ENCODE measurements at regions not wholly inside any gene's neighbourhood (a gene's known extent, or its start where the extent isn't known, plus 50 kb on each side); places are given as distances from the start of the nearest gene placed in this dataset.

GRCh38 chr5:112063856-112064255 is 306.9 kb upstream of the NREP start:
- 68% methylated on average over 1 of the region's 1 CpG for WGBS
- DNase-seq (ENCODE audit: low spot score), result no peak
- Histone ChIP-seq H3K36me3 (no peaks in the 10 kb centered on the region), H3K4me3 (no peak overlapping the region), H3K27ac (no peak overlapping the region), H3K4me1 (replicated peaks) (no peaks in the 10 kb centered on the region), H3K9me3 (no peaks in the 10 kb centered on the region), H3K27me3 (replicated peaks; ENCODE audit: insufficient read depth) (no peaks in the 10 kb centered on the region)
- TF ChIP-seq CTCF (IDR thresholded peaks at IDR 0.05) (no peak), POLR2AphosphoS5 (IDR thresholded peaks at IDR 0.05) (no peak), POLR2A (IDR thresholded peaks at IDR 0.05) (no peak)
- intact Hi-C loops (cut with DNase I), result no loop called here

GRCh38 chr5:112063191-112063590 is 306.2 kb upstream of the NREP start:
- no peaks in the 10 kb centered on the region for H3K27me3 ChIP-seq (replicated peaks; ENCODE audit: insufficient read depth)
- no peaks in the 10 kb centered on the region for H3K36me3 ChIP-seq
- H3K9me3 ChIP-seq, result no peaks in the 10 kb centered on the region
- H3K27ac ChIP-seq, result no peak overlapping the region
- no peak for DNase-seq (ENCODE audit: low spot score)
- no peak overlapping the region for H3K4me3 ChIP-seq
- intact Hi-C loops (cut with DNase I), result no loop called here
- 85% methylated on average over 2 of the region's 2 CpGs for WGBS
- TF ChIP-seq CTCF (IDR thresholded peaks at IDR 0.05), result no peak
- no peak for TF ChIP-seq POLR2AphosphoS5 (IDR thresholded peaks at IDR 0.05)
- no peak for TF ChIP-seq POLR2A (IDR thresholded peaks at IDR 0.05)
- H3K4me1 ChIP-seq (replicated peaks), result no peaks in the 10 kb centered on the region

GRCh38 chr5:112062181-112062580 is 305.2 kb upstream of the NREP start:
- H3K36me3 ChIP-seq, result no peaks in the 10 kb centered on the region
- no peak overlapping the region for H3K27ac ChIP-seq
- DNase-seq (ENCODE audit: low spot score), result no peak
- WGBS, result 92% methylated on average over 2 of the region's 2 CpGs
- H3K9me3 ChIP-seq, result no peaks in the 10 kb centered on the region
- intact Hi-C loops (cut with DNase I), result no loop called here
- no peak overlapping the region for H3K4me3 ChIP-seq
- no peak for TF ChIP-seq POLR2A (IDR thresholded peaks at IDR 0.05)
- TF ChIP-seq CTCF (IDR thresholded peaks at IDR 0.05), result no peak
- TF ChIP-seq POLR2AphosphoS5 (IDR thresholded peaks at IDR 0.05), result no peak
- H3K27me3 ChIP-seq (replicated peaks; ENCODE audit: insufficient read depth), result no peaks in the 10 kb centered on the region
- no peaks in the 10 kb centered on the region for H3K4me1 ChIP-seq (replicated peaks)

GRCh38 chr5:112061666-112062065 is 304.7 kb upstream of the NREP start:
- H3K27me3 ChIP-seq (replicated peaks; ENCODE audit: insufficient read depth), result no peaks in the 10 kb centered on the region
- DNase-seq (ENCODE audit: low spot score), result no peak
- no peaks in the 10 kb centered on the region for H3K4me1 ChIP-seq (replicated peaks)
- no peak for TF ChIP-seq CTCF (IDR thresholded peaks at IDR 0.05)
- no peak for TF ChIP-seq POLR2AphosphoS5 (IDR thresholded peaks at IDR 0.05)
- TF ChIP-seq POLR2A (IDR thresholded peaks at IDR 0.05), result no peak
- no peak overlapping the region for H3K4me3 ChIP-seq
- no peaks in the 10 kb centered on the region for H3K9me3 ChIP-seq
- 19% methylated on average over 1 of the region's 1 CpG for WGBS
- intact Hi-C loops (cut with DNase I), result no loop called here
- no peak overlapping the region for H3K27ac ChIP-seq
- no peaks in the 10 kb centered on the region for H3K36me3 ChIP-seq

GRCh38 chr5:112059579-112060135 is 302.7 kb upstream of the NREP start:
- no peak for DNase-seq (ENCODE audit: low spot score)

More at GRCh38 chr5:112059579-112060135, 302.7 kb upstream of the NREP start:
- TF ChIP-seq CTCF (IDR thresholded peaks at IDR 0.05) (no peak), POLR2A (IDR thresholded peaks at IDR 0.05) (no peak), POLR2AphosphoS5 (IDR thresholded peaks at IDR 0.05) (no peak)
- Histone ChIP-seq H3K4me1 (replicated peaks) (no peaks in the 10 kb centered on the region), H3K27me3 (replicated peaks; ENCODE audit: insufficient read depth) (no peaks in the 10 kb centered on the region), H3K9me3 (no peaks in the 10 kb centered on the region), H3K27ac (no peak overlapping the region), H3K4me3 (no peak overlapping the region), H3K36me3 (no peaks in the 10 kb centered on the region)
- intact Hi-C loops (cut with DNase I), result no loop called here
- 83% methylated on average over 3 of the region's 3 CpGs for WGBS

Data from prostate gland (tissue), 2 donors.